ENCODE measurements at regions not wholly inside any gene's neighbourhood (a gene's known extent, or its start where the extent isn't known, plus 50 kb on each side); places are given as distances from the start of the nearest gene placed in this dataset.

GRCh38 chr4:27916452-27917184 is 1056.0 kb downstream of the STIM2 start:
- no peak overlapping the region for H3K4me3 ChIP-seq
- H2AFZ ChIP-seq = no peak overlapping the region
- ChIA-PET POLR2A (ENCODE audit: unreplicated experiment) (no interaction called here), CTCF (no interaction called here)
- no peaks in the 10 kb centered on the region for H3K36me3 ChIP-seq (ENCODE audit: low read depth)
- no peaks in the 10 kb centered on the region for H3K27me3 ChIP-seq (ENCODE audit: insufficient read depth, low read depth)
- no peaks in the 10 kb centered on the region for H3K79me2 ChIP-seq (ENCODE audit: low read depth)
- no peaks in the 10 kb centered on the region; the same call in 1 of the 2 replicates for H3K9me3 ChIP-seq (ENCODE audit: insufficient read depth, low read depth)
- no peaks in the 10 kb centered on the region for H3K4me1 ChIP-seq (replicated peaks; ENCODE audit: insufficient read depth)
- H3K4me2 ChIP-seq = no peak overlapping the region
- TF ChIP-seq EZH2 (IDR thresholded peaks at IDR 0.05; ENCODE audit: low read depth) (no peak), CTCF (conservative IDR thresholded peaks at IDR 0.05) (no peak)
- DNase-seq = no peak
- intact Hi-C loops (cut with micrococcal nuclease; ENCODE audit: unreplicated experiment) = no loop called here
- no peaks in the 10 kb centered on the region for H3F3A ChIP-seq (ENCODE audit: insufficient read depth, low read depth)
- H4K20me1 ChIP-seq (ENCODE audit: insufficient read depth) = no peaks in the 10 kb centered on the region
- no TSS peak for BruUV-seq (replicated peaks)
- H3K9me2 ChIP-seq (ENCODE audit: insufficient read depth) = no peaks in the 10 kb centered on the region; the same call in 1 of the 2 replicates
- H3K27ac ChIP-seq = no peak overlapping the region

- no peak for DNase-seq
- ChIA-PET CTCF (no interaction called here), POLR2A (ENCODE audit: unreplicated experiment) (no interaction called here)
- intact Hi-C loops (cut with micrococcal nuclease; ENCODE audit: unreplicated experiment) = no loop called here
- Histone ChIP-seq H3K79me2 (ENCODE audit: low read depth) (no peaks in the 10 kb centered on the region), H3K4me1 (replicated peaks; ENCODE audit: insufficient read depth) (no peaks in the 10 kb centered on the region), H3K9me3 (ENCODE audit: insufficient read depth, low read depth) (no peaks in the 10 kb centered on the region; the same call in 1 of the 2 replicates), H3K27me3 (ENCODE audit: insufficient read depth, low read depth) (no peaks in the 10 kb centered on the region), H4K20me1 (ENCODE audit: insufficient read depth) (no peaks in the 10 kb centered on the region), H3K4me3 (no peak overlapping the region), H3K27ac (no peak overlapping the region), H3K4me2 (no peak overlapping the region), H3K9me2 (ENCODE audit: insufficient read depth) (no peaks in the 10 kb centered on the region; the same call in 1 of the 2 replicates), H3K36me3 (ENCODE audit: low read depth) (no peaks in the 10 kb centered on the region), H3F3A (ENCODE audit: insufficient read depth, low read depth) (no peaks in the 10 kb centered on the region), H2AFZ (no peak overlapping the region)
- TF ChIP-seq CTCF (conservative IDR thresholded peaks at IDR 0.05) (no peak), EZH2 (IDR thresholded peaks at IDR 0.05; ENCODE audit: low read depth) (no peak)
- BruUV-seq (replicated peaks) = no TSS peak
Observed at GRCh38 chr4:27917381-27917780, 1056.7 kb downstream of the STIM2 start.

GRCh38 chr4:27921231-27921630 is 1060.6 kb downstream of the STIM2 start:
- intact Hi-C loops (cut with micrococcal nuclease; ENCODE audit: unreplicated experiment) = no loop called here
- Histone ChIP-seq H3K27me3 (ENCODE audit: insufficient read depth, low read depth) (no peaks in the 10 kb centered on the region), H3F3A (ENCODE audit: insufficient read depth, low read depth) (no peaks in the 10 kb centered on the region), H2AFZ (no peak overlapping the region), H3K9me2 (ENCODE audit: insufficient read depth) (no peaks in the 10 kb centered on the region), H3K4me3 (no peak overlapping the region), H3K79me2 (ENCODE audit: low read depth) (no peaks in the 10 kb centered on the region), H4K20me1 (ENCODE audit: insufficient read depth) (no peaks in the 10 kb centered on the region), H3K9me3 (ENCODE audit: insufficient read depth, low read depth) (peaks cover 4% of the 10 kb centered on the region; the same call in 1 of the 2 replicates), H3K4me2 (no peak overlapping the region), H3K27ac (no peak overlapping the region), H3K36me3 (ENCODE audit: low read depth) (no peaks in the 10 kb centered on the region), H3K4me1 (replicated peaks; ENCODE audit: insufficient read depth) (no peaks in the 10 kb centered on the region)
- POLR2A ChIA-PET (ENCODE audit: unreplicated experiment) = no interaction called here
- CTCF ChIA-PET = no interaction called here
- no peak for DNase-seq
- TF ChIP-seq CTCF (conservative IDR thresholded peaks at IDR 0.05) (no peak), EZH2 (IDR thresholded peaks at IDR 0.05; ENCODE audit: low read depth) (no peak)
- no TSS peak for BruUV-seq (replicated peaks)
